ENCODE measurements at regions not wholly inside any gene's neighbourhood (a gene's known extent, or its start where the extent isn't known, plus 50 kb on each side); places are given as distances from the start of the nearest gene placed in this dataset.

GRCh38 chr1:157403608-157404007 is 148.7 kb downstream of the FCRL5 start:
- H3K27me3 ChIP-seq (ENCODE audit: insufficient read depth, insufficient read length), result no peaks in the 10 kb centered on the region
- TF ChIP-seq YY1 (IDR thresholded peaks at IDR 0.05; ENCODE audit: insufficient read depth, insufficient read length) (no peak), SUZ12 (IDR thresholded peaks at IDR 0.05; ENCODE audit: extremely low read depth, insufficient read depth, insufficient read length) (no peak), ZNF274 (IDR thresholded peaks at IDR 0.05; ENCODE audit: low read depth, low read length) (no peak)
- no peaks in the 10 kb centered on the region for H3K9me3 ChIP-seq (ENCODE audit: insufficient read depth, low read length)

DNA sequence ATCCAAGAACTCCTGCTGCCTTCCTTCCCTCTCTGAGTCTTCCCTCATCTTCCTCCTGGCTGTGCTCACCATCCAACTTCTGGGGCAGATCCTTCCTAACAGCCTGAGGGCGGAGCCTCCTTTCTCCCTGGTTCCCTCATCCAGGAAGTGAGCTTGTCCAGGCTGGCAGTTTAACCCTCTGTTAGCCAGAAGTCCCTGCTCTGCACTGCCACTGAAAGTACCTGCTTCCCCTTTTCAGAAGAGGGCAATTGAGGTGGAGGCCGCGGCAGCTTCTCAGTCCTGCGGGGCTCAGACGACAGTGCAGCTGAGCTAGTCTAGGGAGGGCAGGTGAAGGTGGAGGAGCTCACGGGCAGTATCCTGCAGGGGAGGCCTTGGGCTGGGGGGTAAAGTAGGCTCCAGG is 149.1 kb downstream of the FCRL5 start:
- no peaks in the 10 kb centered on the region for H3K9me3 ChIP-seq (ENCODE audit: insufficient read depth, low read length)
- H3K9ac ChIP-seq (ENCODE audit: insufficient read length, low read depth), result no peak overlapping the region
- no peaks in the 10 kb centered on the region for H3K27me3 ChIP-seq (ENCODE audit: insufficient read depth, insufficient read length)
- peaks cover 6% of the 10 kb centered on the region for H3K4me1 ChIP-seq (ENCODE audit: insufficient read depth, insufficient read length)
- H3K36me3 ChIP-seq (ENCODE audit: insufficient read depth, insufficient read length, low read length), result no peaks in the 10 kb centered on the region
- H3K4me3 ChIP-seq (ENCODE audit: insufficient read length, low read depth), result no peak overlapping the region
- peak; percentile 81 for DNase-seq (ENCODE audit: low read depth, low spot score)
- TF ChIP-seq YY1 (IDR thresholded peaks at IDR 0.05; ENCODE audit: insufficient read depth, insufficient read length) (no peak), ZNF274 (IDR thresholded peaks at IDR 0.05; ENCODE audit: low read depth, low read length) (no peak), SUZ12 (IDR thresholded peaks at IDR 0.05; ENCODE audit: extremely low read depth, insufficient read depth, insufficient read length) (no peak)

More at GRCh38 chr1:157403608-157404007, 148.7 kb downstream of the FCRL5 start:
- Histone ChIP-seq H3K9ac (ENCODE audit: insufficient read length, low read depth) (no peak overlapping the region), H3K4me3 (ENCODE audit: insufficient read length, low read depth) (no peak overlapping the region), H3K36me3 (ENCODE audit: insufficient read depth, insufficient read length, low read length) (no peaks in the 10 kb centered on the region), H3K4me1 (ENCODE audit: insufficient read depth, insufficient read length) (peaks cover 6% of the 10 kb centered on the region)
- no peak for DNase-seq (ENCODE audit: low read depth, low spot score)

GRCh38 chr1:157400766-157401165 is 151.5 kb downstream of the FCRL5 start:
- peaks cover 6% of the 10 kb centered on the region for H3K4me1 ChIP-seq (ENCODE audit: insufficient read depth, insufficient read length)
- no peaks in the 10 kb centered on the region for H3K27me3 ChIP-seq (ENCODE audit: insufficient read depth, insufficient read length)
- no peak for DNase-seq (ENCODE audit: low read depth, low spot score)

GRCh38 chr1:157399984-157400382 is 152.3 kb downstream of the FCRL5 start:
- Histone ChIP-seq H3K4me3 (ENCODE audit: insufficient read length, low read depth) (no peak overlapping the region), H3K27me3 (ENCODE audit: insufficient read depth, insufficient read length) (no peaks in the 10 kb centered on the region), H3K9me3 (ENCODE audit: insufficient read depth, low read length) (no peaks in the 10 kb centered on the region), H3K36me3 (ENCODE audit: insufficient read depth, insufficient read length, low read length) (no peaks in the 10 kb centered on the region), H3K9ac (ENCODE audit: insufficient read length, low read depth) (no peak overlapping the region), H3K4me1 (ENCODE audit: insufficient read depth, insufficient read length) (peaks cover 6% of the 10 kb centered on the region)
- peak; percentile 16 for DNase-seq (ENCODE audit: low read depth, low spot score)
- TF ChIP-seq ZNF274 (IDR thresholded peaks at IDR 0.05; ENCODE audit: low read depth, low read length), result no peak

More at GRCh38 chr1:157400766-157401165, 151.5 kb downstream of the FCRL5 start:
- Histone ChIP-seq H3K9ac (ENCODE audit: insufficient read length, low read depth) (no peak overlapping the region), H3K36me3 (ENCODE audit: insufficient read depth, insufficient read length, low read length) (no peaks in the 10 kb centered on the region), H3K4me3 (ENCODE audit: insufficient read length, low read depth) (no peak overlapping the region), H3K9me3 (ENCODE audit: insufficient read depth, low read length) (no peaks in the 10 kb centered on the region)
- TF ChIP-seq YY1 (IDR thresholded peaks at IDR 0.05; ENCODE audit: insufficient read depth, insufficient read length) (no peak), ZNF274 (IDR thresholded peaks at IDR 0.05; ENCODE audit: low read depth, low read length) (no peak), SUZ12 (IDR thresholded peaks at IDR 0.05; ENCODE audit: extremely low read depth, insufficient read depth, insufficient read length) (no peak)

DNA sequence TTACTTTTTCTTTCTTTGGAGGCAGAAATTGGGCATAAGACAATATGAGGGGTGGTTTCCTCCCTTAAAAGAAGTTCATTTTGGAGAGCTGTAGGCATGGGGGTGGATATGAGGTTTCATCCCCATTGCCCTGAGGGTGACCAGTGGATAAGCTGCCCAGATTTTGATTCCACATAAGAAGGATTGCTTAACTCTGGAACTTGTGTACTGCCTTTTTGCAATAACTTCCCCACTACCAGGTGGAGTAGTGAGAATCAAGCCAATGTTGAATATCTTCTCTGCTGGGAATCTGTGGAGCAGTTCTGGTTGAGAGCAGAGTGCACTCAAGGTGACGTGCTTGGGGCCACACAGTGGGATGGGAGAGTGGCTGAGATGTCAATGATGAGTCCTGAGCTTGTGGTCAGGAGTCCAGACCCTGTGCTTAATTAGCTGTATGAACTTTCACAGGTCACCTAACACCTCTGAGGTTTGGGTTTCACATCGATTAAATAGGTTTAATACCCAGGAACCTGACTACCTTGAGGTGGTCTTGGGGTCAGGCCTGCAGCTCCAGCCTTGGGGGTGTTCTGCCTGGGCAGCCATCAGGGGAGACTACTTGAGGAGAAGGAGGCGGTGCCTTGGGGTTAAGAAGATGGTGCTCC is 152.9 kb downstream of the FCRL5 start:
- no peaks in the 10 kb centered on the region for H3K36me3 ChIP-seq (ENCODE audit: insufficient read depth, insufficient read length, low read length)
- no peaks in the 10 kb centered on the region for H3K27me3 ChIP-seq (ENCODE audit: insufficient read depth, insufficient read length)
- H3K4me3 ChIP-seq (ENCODE audit: insufficient read length, low read depth), result no peak overlapping the region
- H3K9ac ChIP-seq (ENCODE audit: insufficient read length, low read depth), result no peak overlapping the region
- H3K4me1 ChIP-seq (ENCODE audit: insufficient read depth, insufficient read length), result peaks cover 6% of the 10 kb centered on the region
- TF ChIP-seq SUZ12 (IDR thresholded peaks at IDR 0.05; ENCODE audit: extremely low read depth, insufficient read depth, insufficient read length), result no peak
- no peak for TF ChIP-seq ZNF274 (IDR thresholded peaks at IDR 0.05; ENCODE audit: low read depth, low read length)
- TF ChIP-seq YY1 (IDR thresholded peaks at IDR 0.05; ENCODE audit: insufficient read depth, insufficient read length), result no peak
- DNase-seq (ENCODE audit: low read depth, low spot score), result no peak
- H3K9me3 ChIP-seq (ENCODE audit: insufficient read depth, low read length), result no peaks in the 10 kb centered on the region

- no peaks in the 10 kb centered on the region for H3K27me3 ChIP-seq (ENCODE audit: insufficient read depth, insufficient read length)
- no peak overlapping the region for H3K4me3 ChIP-seq (ENCODE audit: insufficient read length, low read depth)
- TF ChIP-seq YY1 (IDR thresholded peaks at IDR 0.05; ENCODE audit: insufficient read depth, insufficient read length) (no peak), ZNF274 (IDR thresholded peaks at IDR 0.05; ENCODE audit: low read depth, low read length) (no peak), SUZ12 (IDR thresholded peaks at IDR 0.05; ENCODE audit: extremely low read depth, insufficient read depth, insufficient read length) (no peak)
- H3K36me3 ChIP-seq (ENCODE audit: insufficient read depth, insufficient read length, low read length), result no peaks in the 10 kb centered on the region
- H3K4me1 ChIP-seq (ENCODE audit: insufficient read depth, insufficient read length), result no peaks in the 10 kb centered on the region
- H3K9ac ChIP-seq (ENCODE audit: insufficient read length, low read depth), result no peak overlapping the region
- no peak for DNase-seq (ENCODE audit: low read depth, low spot score)
- H3K9me3 ChIP-seq (ENCODE audit: insufficient read depth, low read length), result peaks cover 7% of the 10 kb centered on the region; the same call in 1 of the 2 replicates
These were observed 161.7 kb downstream of the FCRL5 start for GRCh38 chr1:157390651-157391050.

GRCh38 chr1:157388057-157388456 is 164.3 kb downstream of the FCRL5 start:
- TF ChIP-seq ZNF274 (IDR thresholded peaks at IDR 0.05; ENCODE audit: low read depth, low read length) (no peak), YY1 (IDR thresholded peaks at IDR 0.05; ENCODE audit: insufficient read depth, insufficient read length) (no peak), SUZ12 (IDR thresholded peaks at IDR 0.05; ENCODE audit: extremely low read depth, insufficient read depth, insufficient read length) (no peak)
- no peak for DNase-seq (ENCODE audit: low read depth, low spot score)
- Histone ChIP-seq H3K9me3 (ENCODE audit: insufficient read depth, low read length) (peaks cover 7% of the 10 kb centered on the region; the same call in 1 of the 2 replicates), H3K27me3 (ENCODE audit: insufficient read depth, insufficient read length) (no peaks in the 10 kb centered on the region), H3K36me3 (ENCODE audit: insufficient read depth, insufficient read length, low read length) (no peaks in the 10 kb centered on the region), H3K9ac (ENCODE audit: insufficient read length, low read depth) (no peak overlapping the region), H3K4me3 (ENCODE audit: insufficient read length, low read depth) (no peak overlapping the region), H3K4me1 (ENCODE audit: insufficient read depth, insufficient read length) (no peaks in the 10 kb centered on the region)
